ENCODE measurements at regions not wholly inside any gene's neighbourhood (a gene's known extent, or its start where the extent isn't known, plus 50 kb on each side); places are given as distances from the start of the nearest gene placed in this dataset.
"Not testable (repeated sequence)": the region's sequence is repeated elsewhere in the genome, so short reads cannot be mapped to it uniquely, and the experiment has no call there.

DNA sequence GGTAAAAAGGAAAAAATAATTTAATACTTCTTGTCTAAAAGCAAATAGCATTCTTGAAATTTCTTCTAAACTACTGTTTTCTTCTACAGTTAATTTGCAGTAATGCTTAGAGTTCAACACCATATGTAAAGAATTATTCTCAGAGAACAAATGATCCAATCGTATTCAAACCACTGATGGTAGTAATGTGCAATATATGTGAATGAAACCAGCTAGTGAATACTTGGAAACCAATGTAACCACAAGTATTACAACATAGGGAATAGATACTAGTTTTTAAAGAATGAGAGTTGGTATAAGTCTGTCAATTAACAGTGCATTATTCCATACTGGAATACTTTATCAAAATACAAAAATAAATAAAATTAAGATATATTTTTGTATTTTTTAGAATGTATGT lies 850.0 kb downstream of the DIPK2A start:
- no peak for DNase-seq (ENCODE audit: low spot score)

DNA sequence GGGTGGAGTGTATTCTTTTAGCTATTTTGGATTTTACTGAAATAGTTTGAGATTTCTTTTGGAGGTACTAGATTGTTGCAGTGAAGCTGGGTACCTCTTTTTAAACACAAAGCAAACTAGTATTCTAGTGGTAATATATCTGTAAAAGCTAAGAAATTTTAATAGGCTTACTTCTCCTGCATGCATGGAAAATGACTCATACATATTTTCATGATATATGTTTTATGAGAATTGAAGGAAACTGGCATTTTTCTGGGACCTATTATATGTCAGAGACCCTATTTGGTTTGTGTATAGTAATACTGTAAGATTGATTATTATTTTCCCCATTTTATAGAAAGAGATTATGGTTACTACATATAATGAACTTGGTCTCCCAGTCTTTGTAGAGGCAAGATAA lies 851.0 kb downstream of the DIPK2A start:
- no peak for DNase-seq (ENCODE audit: low spot score)

DNA sequence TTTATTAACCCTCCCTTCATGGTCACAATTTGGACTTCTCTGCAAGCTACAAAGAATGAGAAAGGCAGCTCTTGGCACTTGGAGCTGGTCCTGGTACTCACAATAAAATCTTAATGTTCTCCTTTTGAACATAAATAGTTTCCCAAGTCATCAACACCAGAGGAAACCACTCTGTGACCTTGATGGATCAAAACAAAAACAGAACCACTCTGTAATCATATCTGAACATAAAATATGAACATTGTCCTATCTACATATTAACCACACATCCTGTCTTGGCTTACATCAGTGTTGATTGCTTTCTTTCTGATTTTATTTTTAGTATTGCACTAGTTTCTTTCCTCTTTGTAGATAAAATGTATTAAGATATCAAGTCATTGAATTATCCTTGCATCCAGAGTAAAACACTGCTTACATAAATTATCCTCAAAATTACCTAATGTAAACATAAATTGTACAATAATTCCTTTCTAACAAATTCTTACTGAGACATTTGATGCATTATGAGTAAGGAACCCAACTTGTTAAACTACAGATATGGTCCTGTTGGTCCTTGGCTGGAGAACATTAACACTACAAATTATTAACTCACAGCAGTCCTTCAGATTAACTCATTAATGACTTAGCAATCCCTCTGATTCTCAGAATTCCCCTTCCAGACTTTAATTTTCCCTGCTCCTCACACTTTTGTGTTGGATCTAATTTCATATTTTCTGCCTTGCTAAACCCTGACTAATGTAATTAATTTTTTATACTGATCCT lies 860.5 kb downstream of the DIPK2A start:
- DNase-seq (ENCODE audit: low spot score): no peak

DNA sequence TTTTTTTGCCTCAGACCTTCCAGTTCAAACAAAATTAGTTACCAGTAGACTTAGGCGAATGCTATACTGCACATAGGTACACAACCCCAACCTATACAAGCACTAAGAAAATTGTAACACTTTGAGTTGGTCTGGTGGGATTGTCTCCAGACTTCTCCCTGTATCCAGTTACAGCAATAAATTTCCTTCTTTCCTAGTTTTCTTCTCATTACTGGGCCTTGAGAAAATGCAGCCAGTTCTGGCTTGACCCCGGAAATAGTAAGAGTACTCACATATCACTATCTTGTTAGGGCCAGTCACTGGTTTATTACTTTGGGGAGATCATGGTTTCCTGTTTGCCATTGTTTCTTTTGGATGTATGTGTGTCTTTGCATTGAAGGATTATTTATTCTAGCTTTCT lies 868.4 kb downstream of the DIPK2A start:
- DNase-seq (ENCODE audit: low spot score): no peak

DNA sequence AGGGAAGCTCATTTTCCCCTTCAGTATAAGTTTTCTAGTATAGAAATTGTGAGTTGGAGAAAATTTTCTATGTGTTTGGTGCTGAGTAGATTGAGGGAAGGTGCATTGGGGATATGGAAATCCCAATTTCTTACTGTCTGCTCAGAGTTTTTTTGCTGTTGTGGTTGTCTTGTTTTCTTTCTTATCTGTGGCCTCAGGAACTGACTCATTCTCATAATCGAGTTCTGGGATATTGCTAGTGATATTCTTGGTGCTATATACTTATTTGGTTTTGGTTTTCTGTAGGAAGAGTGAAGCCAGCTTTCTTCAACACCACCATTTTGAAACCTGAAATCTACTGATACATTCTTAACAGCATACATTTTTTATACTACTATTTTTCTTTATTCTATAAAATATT lies 869.2 kb downstream of the DIPK2A start:
- DNase-seq (ENCODE audit: low spot score): no peak

DNA sequence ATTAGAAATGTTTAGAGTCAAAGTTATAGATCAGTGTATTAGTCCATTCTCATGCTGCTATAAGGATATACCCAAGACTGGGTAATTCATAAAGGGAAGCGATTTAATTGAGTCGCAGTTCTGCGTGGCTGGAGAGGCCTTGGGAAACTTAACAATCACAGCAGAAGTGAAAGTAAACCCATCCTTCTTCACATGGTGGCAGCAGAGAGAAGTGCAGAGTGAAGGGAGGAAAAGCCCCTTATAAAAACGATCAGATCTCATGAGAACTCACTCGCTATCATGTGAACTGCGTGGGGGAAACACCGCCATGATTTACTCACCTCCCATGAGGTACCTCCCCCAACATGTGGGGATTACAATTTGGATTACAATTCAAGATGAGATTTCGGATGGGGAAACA lies 871.5 kb downstream of the DIPK2A start:
- peak; percentile 1 for DNase-seq (ENCODE audit: low spot score)

DNA sequence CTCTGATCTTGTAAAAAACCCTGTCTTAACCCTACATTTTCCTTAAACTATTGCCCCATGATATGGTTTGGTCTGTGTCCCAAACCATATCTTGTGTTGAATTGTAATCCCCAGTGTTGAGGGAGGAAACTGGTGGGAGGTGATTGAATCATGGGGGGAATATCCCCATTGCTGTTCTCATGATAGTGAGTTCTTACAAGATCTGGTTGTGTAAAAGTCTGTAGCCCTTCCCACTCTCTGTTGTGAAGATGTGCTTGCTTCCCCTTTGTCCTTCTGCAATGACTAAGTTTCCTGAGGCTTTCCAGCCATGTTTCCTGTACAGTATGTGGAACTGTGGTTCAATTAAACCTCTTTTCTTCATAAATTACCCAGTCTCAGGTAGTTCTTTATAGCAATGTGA lies 881.4 kb downstream of the DIPK2A start:
- no peak for DNase-seq (ENCODE audit: low spot score)

DNA sequence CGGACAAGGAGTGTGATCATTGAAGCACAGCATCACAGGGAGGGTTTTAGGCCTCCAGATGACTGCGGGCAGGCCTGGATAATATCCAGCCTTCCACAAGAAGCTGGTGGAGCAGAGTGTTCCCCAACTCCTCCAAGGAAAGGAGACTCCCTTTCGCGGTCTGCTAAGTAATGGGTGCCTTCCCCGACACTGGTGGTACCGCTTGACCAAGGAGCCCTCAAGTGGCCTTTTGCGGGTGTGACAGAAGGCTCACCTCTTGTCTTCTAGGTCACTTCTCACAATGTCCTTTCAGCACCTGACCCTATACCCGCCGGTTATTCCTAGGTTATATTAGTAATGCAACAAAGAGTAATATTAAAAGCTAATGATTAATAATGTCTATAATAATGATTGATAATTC lies 882.4 kb downstream of the DIPK2A start:
- DNase-seq (ENCODE audit: low spot score): not testable (repeated sequence)

DNA sequence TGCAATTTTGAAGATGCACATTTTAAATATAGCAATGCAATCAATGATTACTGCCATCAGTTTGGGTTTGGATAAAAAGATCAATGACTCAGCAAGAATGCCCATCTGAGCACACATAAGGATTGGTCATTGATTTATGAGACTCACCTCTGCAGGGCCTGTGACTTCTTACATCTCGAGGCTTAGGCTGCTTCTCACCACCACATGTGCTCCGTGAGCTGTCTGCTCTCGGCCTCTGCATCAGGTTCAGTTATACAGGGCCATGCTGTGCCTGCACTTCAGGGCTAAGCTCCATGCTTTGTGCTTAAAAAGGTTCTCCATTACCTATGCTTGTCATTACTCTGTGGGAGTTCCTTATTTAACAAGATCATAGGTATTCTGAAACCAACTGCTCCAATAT lies 887.5 kb downstream of the DIPK2A start:
- no peak for DNase-seq (ENCODE audit: low spot score)

DNA sequence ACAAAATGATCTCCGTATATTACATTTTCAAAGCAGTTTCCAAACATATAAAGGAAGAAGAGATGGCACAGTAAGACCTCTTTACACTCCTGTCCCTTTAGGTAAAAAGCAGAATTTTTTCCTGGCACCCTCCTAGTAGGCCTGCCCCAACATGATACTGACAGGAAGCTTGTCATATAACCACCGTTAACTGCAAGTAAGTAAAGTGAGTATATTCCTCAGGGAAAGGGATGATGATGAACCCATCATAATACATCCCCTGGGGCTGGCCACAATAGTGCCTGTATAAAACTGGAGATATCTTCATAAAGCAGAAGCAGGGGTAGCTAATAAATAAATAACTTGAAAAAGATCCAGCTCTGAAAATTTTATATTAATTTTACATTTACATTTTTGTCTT lies 893.0 kb downstream of the DIPK2A start:
- DNase-seq (ENCODE audit: low spot score): no peak

DNA sequence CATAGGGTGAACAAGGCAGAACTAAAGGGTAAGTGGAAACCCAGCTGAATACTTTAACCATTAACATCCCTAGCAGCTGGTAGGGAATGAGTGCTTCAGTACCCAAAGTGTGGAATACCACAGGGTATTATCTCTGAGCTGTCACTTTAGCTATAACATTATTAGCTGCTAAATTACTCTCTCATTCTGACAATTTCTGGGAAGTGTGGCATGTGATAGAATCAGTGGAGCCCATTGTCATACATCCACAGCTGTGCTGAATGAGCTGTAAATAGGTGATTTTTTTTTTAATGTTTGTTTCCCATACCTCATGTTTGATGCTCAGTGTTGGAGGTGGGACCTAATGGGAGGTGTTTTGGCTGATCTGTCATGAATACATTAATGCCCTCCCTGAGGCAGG lies 894.3 kb downstream of the DIPK2A start:
- DNase-seq (ENCODE audit: low spot score): no peak

DNA sequence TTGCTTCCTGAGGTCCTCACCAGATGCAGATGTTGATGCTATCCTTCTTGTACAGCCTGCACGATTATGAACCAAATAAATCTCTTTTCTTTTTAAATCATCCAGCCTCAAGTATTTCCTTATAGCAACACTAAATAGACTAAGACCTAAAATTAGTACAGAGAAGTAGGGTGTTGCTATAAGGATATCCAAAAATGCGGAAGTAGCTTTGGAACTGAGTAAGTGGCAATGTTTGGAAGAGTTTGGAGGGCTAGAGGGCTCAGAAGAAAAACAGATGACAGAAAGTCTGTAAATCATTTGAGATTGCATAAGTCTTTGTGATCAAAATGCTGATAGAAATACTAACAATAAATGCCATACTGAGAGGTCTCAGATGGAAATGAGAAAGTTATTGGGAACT lies 894.9 kb downstream of the DIPK2A start:
- no peak for DNase-seq (ENCODE audit: low spot score)

DNA sequence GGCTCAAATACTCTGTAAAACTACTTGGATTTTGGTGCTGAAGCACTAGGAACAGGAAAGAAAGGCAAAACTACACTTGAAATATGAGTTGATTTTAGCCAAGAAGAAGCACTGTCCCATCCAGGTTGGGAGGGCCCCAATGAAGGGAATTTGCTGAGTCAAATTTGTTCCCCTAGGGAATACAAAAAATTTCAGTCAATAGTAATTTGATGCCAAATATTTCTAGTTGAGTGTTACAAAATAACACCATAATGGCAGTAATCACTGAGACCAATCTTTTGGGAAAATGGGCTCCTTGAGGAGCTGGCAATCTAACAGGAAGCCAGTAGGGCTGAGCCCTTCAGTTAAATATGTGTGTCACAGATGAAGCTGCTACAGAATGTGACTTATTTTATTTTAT lies 896.9 kb downstream of the DIPK2A start:
- DNase-seq (ENCODE audit: low spot score): no peak

DNA sequence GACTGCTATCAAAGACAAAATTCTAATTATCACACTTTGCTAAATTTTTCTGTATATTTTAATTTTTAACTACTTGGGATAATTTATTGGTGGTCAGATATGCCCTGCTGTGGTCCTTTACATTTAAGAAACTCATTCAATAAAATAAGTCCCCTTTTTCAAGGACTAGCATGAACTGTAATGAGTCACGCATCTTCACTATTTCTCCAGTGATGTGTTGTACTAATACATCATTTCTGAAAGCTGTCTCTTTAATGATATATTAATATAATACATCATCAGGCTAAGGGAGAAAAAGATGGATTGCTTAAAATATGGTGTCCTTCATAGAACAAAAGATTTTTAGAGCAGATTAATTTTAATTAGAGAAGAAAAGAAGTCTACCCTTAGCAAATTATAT lies 901.4 kb downstream of the DIPK2A start:
- no peak for DNase-seq (ENCODE audit: low spot score)

DNA sequence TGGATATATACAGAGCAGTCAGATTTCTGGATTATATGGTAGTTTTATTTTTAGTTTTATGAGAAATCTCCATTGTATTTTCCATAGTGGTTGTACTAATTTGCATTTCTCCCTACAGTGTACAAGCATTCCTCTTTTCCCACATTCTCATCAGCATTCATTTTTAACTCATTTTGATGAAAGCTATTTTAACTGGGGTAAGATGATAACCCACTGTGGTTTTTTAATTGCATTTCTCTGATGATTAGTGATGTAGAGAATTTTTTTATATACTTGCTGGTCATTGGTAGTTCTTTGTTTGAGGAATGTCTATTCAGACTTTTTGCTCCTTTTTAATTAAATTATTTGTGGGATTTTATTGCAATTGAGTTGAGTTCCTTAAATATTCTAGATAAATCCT lies 903.6 kb downstream of the DIPK2A start:
- no peak for DNase-seq (ENCODE audit: low spot score)

DNA sequence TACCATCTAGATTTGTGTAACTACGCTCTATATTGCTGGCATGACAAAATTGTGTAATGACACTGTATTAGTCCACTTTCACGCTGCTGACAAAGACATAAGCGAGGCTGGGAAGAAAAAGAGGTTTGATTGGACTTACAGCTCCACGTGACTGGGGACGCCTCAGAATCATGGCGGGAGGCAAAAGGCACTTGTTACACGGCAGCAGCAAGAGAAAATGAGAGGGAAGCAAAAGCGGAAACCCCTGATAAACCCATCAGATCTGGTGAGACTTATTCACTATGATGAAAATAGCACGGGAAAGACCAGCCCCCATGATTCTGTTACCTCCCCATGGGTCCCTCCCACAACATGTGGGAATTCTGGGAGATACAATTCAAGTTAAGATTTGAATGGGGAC lies 905.7 kb downstream of the DIPK2A start:
- DNase-seq (ENCODE audit: low spot score): no peak

DNA sequence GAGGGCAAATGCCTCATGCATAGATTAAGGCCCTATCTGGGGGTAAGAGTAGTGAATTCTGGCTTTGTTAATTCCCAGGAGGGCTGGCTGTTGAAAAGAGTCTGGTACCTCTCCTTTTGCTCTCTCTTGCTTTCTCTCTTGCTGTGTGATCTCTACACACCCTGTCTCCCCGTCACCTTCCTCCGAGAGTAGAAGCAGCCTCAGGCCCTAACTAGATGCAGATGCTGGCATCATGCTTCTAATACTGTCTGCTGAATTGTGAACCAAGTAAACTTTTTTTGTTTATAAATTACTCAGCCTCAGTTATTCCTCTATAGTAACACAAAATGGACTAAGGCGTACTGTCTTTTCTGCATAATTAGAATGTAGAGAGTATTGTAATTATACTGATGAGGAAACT lies 908.1 kb downstream of the DIPK2A start:
- no peak for DNase-seq (ENCODE audit: low spot score)

DNA sequence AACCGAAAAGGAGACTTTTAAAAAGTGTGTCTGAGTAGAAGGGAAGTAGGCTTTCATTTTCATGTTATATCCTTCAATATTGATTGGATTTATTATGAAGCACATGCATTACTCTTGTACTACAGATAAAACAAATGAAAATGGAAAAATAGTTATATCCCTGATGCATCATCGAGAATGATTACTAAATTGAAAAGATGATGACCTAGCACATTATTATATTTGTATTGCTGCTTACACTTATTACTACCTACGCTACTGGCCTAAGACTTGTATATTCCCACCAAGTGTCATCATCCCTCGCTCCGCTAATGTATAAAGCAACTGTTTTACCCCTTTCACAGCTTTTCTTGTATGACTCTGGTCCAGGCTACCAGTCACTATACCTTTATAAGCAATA lies 922.4 kb downstream of the DIPK2A start:
- DNase-seq (ENCODE audit: low spot score): no peak

DNA sequence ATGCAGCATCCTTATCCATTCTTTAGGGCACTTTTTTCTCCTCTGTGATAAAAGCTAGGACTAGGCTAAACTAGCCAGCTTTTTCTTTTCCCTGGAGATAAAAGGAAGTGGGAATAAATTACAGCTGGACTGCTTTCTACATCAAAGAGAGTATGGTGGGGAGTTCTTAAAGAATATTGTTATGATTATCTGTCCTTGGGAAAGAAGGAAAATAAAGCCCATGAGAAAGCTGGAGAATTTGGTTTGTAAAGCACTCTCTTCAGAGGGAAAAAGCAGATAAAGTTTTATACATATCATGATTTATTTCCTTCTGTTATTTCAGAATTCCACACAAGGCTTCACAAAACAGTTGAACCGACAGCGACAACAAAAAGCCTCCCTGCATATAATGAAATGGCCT lies 923.0 kb downstream of the DIPK2A start:
- DNase-seq (ENCODE audit: low spot score): no peak

DNA sequence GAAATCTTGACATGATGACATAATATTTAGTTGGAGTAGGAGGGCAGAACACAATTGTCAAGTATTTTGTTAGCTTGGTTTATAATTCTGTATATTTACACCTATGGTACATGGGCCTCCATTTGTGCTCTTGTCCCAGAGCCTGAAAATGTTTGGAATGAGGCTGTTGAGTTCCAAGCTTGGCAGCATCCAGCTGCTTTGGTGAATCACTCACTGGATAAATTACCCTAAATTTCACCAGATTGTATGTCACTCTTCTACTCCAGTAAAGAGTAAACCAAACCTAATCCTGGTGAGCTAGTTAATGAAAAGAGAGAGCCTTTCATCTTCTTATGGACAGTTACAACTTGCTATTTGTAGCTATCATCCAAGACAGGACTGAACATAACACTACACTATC lies 928.7 kb downstream of the DIPK2A start:
- no peak for DNase-seq (ENCODE audit: low spot score)

DNA sequence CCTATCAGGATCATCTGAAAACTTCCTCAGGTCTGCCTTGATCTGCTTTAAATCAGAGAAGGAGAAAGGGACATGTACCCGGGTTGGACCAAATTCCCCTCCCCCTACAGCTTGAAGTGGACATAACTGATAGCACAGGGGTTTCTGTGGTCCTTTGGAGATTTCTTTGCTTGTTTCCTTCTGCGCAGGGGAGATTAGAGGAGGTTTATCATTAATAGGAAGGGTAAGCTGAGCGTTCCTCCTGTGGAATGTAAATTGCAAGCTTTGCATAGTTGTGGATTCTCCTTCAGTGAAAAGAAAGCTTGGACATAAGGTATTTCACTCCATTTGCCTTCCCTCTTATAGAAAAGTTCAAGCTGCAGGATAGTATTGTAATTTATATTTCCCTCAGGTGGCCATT lies 936.0 kb downstream of the DIPK2A start:
- DNase-seq (ENCODE audit: low spot score): not testable (repeated sequence)

DNA sequence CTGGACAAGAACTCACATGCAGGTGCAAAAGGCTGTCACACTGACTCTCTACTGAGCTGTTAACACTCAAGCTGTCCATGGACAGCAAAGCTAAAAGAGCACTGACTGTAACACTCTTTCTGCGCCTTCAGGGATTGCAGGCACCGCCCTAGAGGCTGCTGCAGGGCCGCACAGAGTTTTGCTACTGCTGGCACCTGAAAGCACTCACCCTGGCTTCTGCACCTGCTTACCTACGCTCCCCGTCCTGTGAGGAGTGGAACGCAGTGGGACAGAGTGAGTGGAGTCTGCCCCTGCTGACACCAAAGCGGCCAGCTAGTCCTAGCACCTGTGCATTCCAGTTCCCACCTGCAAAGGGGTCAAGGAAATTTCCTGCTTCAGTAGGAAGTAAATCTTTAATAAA lies 941.3 kb downstream of the DIPK2A start:
- DNase-seq (ENCODE audit: low spot score): no peak

DNA sequence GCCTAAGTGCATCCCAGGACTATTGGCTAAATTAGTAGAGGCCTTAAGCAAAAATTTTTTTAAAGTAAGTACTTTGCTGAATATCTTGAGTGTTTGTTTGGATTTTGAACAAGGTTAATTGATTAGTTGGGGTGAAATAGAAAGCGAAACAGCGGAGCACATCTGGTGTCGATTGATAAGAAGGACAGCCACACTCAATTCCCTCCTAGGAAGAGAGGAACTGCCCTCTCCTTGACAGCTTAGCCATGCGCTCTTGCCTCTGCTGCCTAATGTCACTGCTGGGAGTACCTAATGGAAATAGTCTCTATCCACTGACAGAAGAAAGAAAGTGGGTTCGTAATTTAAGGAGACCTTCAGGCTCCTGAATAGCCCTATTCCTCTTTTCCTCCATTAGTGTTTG lies 943.6 kb downstream of the DIPK2A start:
- DNase-seq (ENCODE audit: low spot score): no peak

DNA sequence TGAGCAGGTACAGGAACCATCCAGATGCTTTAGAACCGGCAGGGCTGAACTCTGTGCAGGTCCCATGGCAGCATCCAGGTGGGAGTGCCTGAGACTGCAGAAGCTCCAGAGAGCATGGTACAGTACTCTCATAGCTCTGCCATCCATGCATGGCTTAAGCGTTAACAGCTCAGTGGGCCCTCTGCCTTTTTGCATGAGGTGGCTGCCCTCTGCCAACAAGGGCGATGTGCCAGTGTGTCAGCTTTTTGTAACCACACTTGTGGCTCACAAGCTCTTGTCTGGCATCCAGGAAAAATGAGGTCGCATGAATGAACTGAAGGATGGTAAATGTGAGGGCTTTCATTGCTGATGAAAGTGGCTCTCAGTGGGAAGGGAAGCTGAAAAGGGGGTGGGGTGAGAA lies 950.1 kb downstream of the DIPK2A start:
- no peak for DNase-seq (ENCODE audit: low spot score)

Data from COLO829 (cell line).